HUES6 (cell line): ENCODE measurements at regions not wholly inside any gene's neighbourhood (a gene's known extent, or its start where the extent isn't known, plus 50 kb on each side); places are given as distances from the start of the nearest gene placed in this dataset.

Experiments
- H3K27ac ChIP-seq: 2 replicates; pipeline ENCODE4 v1.7.0; 2013; ENCODE audit warnings: low read depth, mild to moderate bottlenecking, low read length, inconsistent platforms
- H3K27me3 ChIP-seq: 2 replicates; pipeline ENCODE4 v1.6.1; 2013; ENCODE audit warnings: low read length; ENCODE audit not compliant: control insufficient read depth, insufficient read depth
- H3K36me3 ChIP-seq: 2 replicates; pipeline ENCODE4 v1.6.1; 2013; ENCODE audit warnings: low read length; ENCODE audit not compliant: control insufficient read depth, insufficient read depth
- H3K4me1 ChIP-seq: 2 replicates; pipeline ENCODE4 v1.6.1; 2013; ENCODE audit warnings: low read length; ENCODE audit not compliant: control insufficient read depth, insufficient read depth
- H3K4me3 ChIP-seq: 2 replicates; pipeline ENCODE4 v1.5.1; 2013; ENCODE audit warnings: low read depth, low read length
- H3K9ac ChIP-seq: one replicate; pipeline ENCODE4 v1.6.1; 2013; ENCODE audit warnings: mild to moderate bottlenecking, low read length
- H3K9me3 ChIP-seq: 2 replicates; pipeline ENCODE4 v1.6.1; 2013; ENCODE audit warnings: low read depth, low read length; ENCODE audit not compliant: control insufficient read depth, insufficient read depth

DNA sequence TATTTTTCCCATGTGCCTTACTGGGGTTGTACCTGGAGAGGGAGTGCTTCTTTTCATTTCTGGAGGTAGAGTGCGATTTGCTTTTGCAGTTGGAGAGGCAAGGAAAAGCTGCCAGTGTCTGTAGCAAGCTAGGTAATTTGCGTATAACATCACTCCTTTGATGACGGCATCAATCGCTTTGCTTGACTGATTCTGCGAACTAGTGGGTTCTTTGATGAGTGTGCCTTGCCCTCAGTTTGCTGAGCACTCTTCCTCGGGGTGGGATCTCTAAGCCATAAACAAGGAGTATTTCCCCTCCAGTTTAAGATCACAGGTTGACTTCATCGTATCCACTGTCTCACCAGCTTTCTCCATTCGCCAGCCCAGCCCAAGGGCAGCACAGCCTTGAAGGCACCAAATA, 344.5 kb downstream of the KCNRG start:
- no peaks in the 10 kb centered on the region for H3K36me3 ChIP-seq
- no peaks in the 10 kb centered on the region for H3K9me3 ChIP-seq
- H3K4me3 ChIP-seq: no peak overlapping the region
- H3K27ac ChIP-seq: no peak overlapping the region
- H3K9ac ChIP-seq: no peak overlapping the region
- H3K4me1 ChIP-seq: 0 out of 2 replicates have a peak, but pooled peaks cover 5% of the 10 kb centered on the region
- H3K27me3 ChIP-seq: no peaks in the 10 kb centered on the region

DNA sequence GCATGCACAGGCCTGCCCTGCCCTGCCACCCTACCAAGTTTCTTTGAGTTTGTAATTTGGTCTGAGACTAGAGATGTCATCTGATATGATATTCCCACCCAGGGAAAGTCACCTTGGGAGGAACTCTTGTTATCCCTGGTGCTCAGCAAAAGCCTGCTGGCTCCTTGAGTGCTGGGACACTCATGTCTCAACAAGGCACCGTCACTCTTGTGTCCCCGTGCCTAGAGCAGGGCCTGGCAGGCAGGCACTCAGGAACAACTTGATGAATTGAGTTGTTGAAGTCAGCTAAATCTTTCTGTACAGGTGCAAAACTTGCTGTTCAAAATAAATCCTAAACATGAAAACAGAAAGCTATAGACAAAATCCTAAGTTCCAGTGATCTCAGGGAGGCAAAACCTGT, 345.4 kb downstream of the KCNRG start:
- Histone ChIP-seq H3K36me3 (no peaks in the 10 kb centered on the region), H3K27me3 (no peaks in the 10 kb centered on the region), H3K27ac (no peak overlapping the region), H3K9me3 (no peaks in the 10 kb centered on the region), H3K4me1 (0 out of 2 replicates have a peak, but pooled peaks cover 5% of the 10 kb centered on the region), H3K9ac (no peak overlapping the region), H3K4me3 (no peak overlapping the region)

DNA sequence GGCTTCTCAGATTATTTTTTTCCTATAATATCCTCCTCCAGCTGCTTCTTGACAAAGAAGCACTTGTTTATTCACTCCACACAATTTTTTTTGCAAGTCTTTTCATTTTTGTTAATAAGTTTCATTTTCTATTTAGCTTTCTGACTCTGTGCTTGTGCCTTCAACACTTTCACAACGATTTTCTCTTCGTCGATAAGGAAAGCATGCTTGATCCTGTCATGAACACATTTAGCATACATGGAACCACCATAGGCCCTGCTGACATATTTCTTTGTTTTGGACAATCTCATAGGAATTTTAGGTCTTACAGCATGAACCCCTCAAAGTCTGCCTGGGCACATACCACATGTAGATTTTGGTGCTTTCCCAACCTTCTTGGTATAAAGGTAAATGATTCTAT, 346.0 kb downstream of the KCNRG start:
- H3K4me1 ChIP-seq: 0 out of 2 replicates have a peak, but pooled peaks cover 5% of the 10 kb centered on the region
- no peak overlapping the region for H3K4me3 ChIP-seq
- no peaks in the 10 kb centered on the region for H3K36me3 ChIP-seq
- no peaks in the 10 kb centered on the region for H3K9me3 ChIP-seq
- H3K27ac ChIP-seq: no peak overlapping the region
- H3K9ac ChIP-seq: no peak overlapping the region
- no peaks in the 10 kb centered on the region for H3K27me3 ChIP-seq

DNA sequence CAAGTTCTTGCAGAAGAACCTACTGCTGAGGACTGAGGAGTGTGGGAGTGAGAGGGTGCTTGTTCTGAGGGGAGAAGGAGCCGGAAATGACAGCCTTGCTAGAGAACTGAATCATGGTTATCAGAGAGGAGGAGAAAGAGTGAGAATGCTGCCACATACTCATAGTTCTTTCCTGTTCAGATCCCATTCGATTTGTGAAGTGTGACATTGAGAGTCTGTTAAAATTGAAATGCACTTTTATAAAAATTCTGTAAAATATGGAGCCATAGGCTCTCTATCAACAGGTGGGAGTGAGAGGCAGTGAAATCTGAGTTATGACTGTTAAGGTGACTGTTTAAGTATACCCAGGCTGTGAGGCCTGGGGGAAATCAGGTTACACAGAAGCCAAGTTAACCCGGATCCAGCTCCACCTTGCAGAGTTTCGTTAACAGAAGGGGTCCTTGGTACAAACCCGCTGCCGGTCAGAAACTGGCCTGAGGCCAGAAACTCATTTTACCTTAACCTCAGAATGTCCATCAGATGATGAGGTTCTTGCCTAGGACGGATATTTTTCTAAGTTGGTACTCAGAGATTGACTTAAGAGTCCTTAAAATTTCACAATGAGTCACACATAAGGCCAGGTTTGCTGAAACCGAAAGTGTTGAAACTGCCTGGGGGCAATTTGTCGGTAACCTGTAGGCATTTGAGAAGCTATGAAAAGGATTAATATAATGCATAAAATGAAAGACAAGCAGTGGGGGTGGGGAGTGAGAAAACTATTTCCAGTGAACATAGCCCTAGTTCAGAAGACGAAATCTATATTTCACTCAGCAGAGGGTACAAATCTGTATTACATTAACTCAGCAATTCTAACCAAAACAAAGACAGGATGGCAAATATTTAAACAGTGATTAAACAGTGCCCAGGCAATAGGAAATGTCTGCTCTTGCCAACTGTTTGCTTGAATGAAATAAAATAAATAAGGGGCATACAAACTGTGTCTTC, 350.5 kb downstream of the KCNRG start:
- Histone ChIP-seq H3K9me3 (no peaks in the 10 kb centered on the region), H3K4me1 (no peaks in the 10 kb centered on the region), H3K36me3 (no peaks in the 10 kb centered on the region), H3K4me3 (no peak overlapping the region), H3K9ac (no peak overlapping the region), H3K27ac (no peak overlapping the region), H3K27me3 (no peaks in the 10 kb centered on the region)

DNA sequence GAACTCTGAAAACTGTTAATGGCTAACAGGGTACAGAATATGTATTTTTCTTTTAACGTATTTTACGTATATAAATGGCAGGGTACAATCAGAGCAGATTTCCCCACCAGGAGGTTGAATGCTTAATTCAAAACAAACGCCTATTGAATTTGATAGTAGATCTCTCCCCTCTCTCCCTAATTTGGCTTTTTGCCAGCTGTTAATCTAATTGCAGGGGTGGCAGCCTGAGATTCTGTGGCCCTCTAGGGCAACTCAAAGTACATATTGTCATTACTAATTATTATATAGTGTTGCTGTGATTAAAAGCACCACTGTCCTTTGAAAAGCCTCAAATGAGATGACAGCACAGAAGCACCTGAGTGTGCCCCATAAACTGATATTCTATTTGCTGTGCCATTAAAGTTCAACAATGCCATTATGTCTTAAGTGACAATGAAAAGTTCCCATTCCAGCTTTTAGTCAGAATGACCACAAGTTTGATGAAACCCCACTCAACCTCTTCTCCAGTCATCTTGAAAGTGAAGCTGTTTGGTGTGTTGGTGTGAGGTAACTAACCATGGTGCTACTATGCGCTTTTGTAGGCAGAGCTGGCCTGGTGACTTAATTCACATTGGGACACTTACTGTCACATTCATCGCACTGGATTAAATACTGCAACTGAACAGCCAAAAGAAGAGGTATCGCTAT, 351.4 kb downstream of the KCNRG start:
- Histone ChIP-seq H3K4me3 (no peak overlapping the region), H3K9me3 (no peaks in the 10 kb centered on the region), H3K27ac (no peak overlapping the region), H3K4me1 (no peaks in the 10 kb centered on the region), H3K36me3 (no peaks in the 10 kb centered on the region), H3K9ac (no peak overlapping the region), H3K27me3 (no peaks in the 10 kb centered on the region)

DNA sequence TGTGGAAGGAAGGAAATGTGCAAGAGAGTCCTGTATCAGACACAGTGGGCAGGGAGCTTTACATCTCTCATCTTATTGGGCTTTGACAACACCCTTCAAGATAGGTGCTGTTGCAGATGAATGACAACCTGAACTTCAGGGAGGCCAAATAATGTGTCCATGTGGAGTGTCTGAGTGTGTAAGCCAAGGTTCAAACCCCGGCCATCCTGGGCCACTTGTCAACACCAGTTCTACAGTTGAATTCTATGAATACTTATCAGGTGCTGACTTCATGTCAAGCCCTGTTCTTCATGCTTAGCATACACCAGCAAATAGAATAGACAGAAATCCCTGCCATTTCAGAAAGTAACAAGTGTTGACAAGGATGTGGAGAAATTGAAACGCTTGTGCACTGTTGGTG, 354.4 kb downstream of the KCNRG start:
- H3K4me3 ChIP-seq: no peak overlapping the region
- H3K27ac ChIP-seq: no peak overlapping the region
- no peaks in the 10 kb centered on the region for H3K36me3 ChIP-seq
- no peaks in the 10 kb centered on the region for H3K27me3 ChIP-seq
- no peaks in the 10 kb centered on the region for H3K4me1 ChIP-seq
- H3K9me3 ChIP-seq: no peaks in the 10 kb centered on the region
- no peak overlapping the region for H3K9ac ChIP-seq

DNA sequence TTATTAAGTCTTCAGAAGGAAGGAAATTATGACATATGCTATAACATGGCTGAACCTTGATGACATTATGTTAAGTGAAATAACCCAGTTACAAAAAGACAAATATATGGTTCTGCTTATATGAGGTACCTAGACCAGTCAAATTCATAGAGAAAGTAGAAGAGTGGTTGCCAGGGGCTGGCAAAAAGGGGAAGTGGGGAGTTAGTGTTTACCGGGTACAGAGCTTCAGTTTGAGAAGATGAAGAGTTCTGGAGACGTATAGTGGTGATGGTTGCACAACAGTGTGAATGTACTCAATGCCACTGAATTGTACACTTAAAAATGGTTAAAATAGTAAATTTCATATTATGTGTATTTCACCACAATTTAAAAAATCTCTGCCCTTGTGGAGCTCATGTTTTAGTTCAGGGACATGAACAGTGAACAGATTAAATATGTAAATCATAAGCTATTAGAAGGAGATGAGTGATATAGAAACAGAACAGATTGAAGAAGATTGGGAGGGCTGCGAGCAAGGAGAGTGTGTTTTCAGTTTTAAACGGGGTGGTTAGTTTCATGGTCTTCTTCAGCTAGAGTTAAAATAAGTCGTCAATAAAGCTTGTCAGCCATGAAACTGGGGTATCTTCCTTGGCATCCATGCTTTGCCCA, 355.2 kb downstream of the KCNRG start:
- H3K4me1 ChIP-seq: no peaks in the 10 kb centered on the region
- H3K9me3 ChIP-seq: no peaks in the 10 kb centered on the region
- H3K4me3 ChIP-seq: no peak overlapping the region
- H3K27me3 ChIP-seq: no peaks in the 10 kb centered on the region
- H3K27ac ChIP-seq: no peak overlapping the region
- H3K36me3 ChIP-seq: no peaks in the 10 kb centered on the region
- H3K9ac ChIP-seq: no peak overlapping the region

DNA sequence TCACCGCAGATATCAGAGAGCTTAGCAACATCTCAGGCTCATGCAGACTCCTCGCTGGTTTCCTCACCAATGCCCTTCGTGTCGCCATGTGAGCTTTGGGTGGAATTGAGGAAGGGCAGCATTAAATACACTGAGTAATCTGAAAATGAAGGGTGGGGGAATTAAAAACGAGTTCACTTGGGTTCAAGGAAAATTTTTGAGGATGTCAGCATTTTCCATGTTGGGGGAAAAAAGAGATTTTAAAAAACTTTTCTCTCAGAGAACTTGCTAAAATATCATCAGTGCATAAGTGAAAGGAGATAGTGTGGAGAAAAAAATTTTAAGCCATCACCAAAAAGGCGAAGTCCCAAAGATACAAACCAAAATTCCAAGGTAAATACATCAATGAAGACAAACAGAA, 359.3 kb downstream of the KCNRG start:
- Histone ChIP-seq H3K9me3 (0 out of 2 replicates have a peak, but pooled peaks cover 4% of the 10 kb centered on the region), H3K27ac (no peak overlapping the region)

DNA sequence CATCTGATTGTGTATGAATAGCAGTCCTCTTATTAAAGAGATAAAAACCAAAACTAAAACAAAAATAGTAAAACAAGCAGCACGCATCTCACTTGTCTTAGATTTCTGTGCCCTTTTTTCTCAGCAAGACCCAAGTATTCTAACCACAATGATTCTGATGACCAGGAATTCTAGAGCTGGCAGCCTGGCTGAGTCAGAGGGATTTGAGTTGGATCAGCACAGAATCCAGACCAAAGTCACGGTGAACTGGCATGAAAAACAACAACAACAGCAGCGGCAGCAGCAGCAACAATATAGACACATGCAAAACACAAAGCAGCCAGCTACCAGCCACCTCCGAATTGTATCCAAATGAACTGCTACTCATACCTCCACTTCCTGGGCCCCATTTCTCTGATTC, 360.5 kb downstream of the KCNRG start:
- Histone ChIP-seq H3K9me3 (peaks cover 14% of the 10 kb centered on the region), H3K9ac (no peak overlapping the region), H3K4me3 (no peak overlapping the region), H3K36me3 (no peaks in the 10 kb centered on the region), H3K4me1 (peaks cover 16% of the 10 kb centered on the region), H3K27ac (no peak overlapping the region), H3K27me3 (no peaks in the 10 kb centered on the region)

More for the DNA sequence above, 359.3 kb downstream of the KCNRG start:
- Histone ChIP-seq H3K27me3 (no peaks in the 10 kb centered on the region), H3K36me3 (no peaks in the 10 kb centered on the region), H3K9ac (no peak overlapping the region), H3K4me3 (no peak overlapping the region), H3K4me1 (peaks cover 16% of the 10 kb centered on the region)

DNA sequence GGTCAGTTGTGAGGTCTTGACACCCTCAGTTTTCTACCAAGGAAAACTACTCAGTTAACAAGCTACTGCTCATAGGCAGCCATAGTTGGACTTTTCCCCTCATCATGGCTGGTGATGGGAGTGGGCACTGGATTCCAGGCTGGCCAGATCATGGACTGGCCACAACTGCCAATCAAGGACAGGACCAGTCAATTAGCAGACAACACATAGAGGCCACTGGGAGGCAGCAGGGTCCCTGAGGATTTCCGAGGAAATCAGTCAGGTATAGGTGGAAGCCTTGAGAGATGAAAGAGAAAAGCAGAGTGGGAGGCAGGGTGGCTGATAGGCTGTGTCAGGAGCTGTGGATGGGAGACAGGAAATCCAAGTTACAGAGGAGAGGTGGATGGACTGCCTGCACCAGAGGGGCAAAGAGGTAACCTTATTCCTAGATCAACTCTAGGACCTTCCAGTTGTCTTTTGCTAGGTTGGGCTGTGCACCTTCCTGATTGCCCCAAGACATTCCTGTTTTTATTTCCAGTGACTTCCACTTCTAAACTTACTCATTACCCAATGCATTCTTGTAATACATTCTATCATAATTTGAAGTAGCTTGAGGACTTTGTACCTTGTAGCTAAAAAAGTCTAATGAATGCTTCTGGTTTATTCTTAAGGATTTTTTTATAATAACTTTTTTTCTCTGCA, 361.8 kb downstream of the KCNRG start:
- H3K4me3 ChIP-seq: no peak overlapping the region
- peaks cover 16% of the 10 kb centered on the region for H3K4me1 ChIP-seq
- no peak overlapping the region for H3K9ac ChIP-seq
- no peak overlapping the region for H3K27ac ChIP-seq
- H3K27me3 ChIP-seq: no peaks in the 10 kb centered on the region
- H3K36me3 ChIP-seq: no peaks in the 10 kb centered on the region
- peaks cover 20% of the 10 kb centered on the region for H3K9me3 ChIP-seq
